Epithelial cell of esophagus (primary cell): ENCODE measurements at regions not wholly inside any gene's neighbourhood (a gene's known extent, or its start where the extent isn't known, plus 50 kb on each side); places are given as distances from the start of the nearest gene placed in this dataset.

Experiments used
- DNase-seq: peaks from one replicate; pipeline ENCODE4 v3.0.0; 2010; ENCODE audit warnings: low read depth
- H3K4me3 ChIP-seq: 2 replicates; pipeline ENCODE4 v1.5.1; 2011; ENCODE audit warnings: mild to moderate bottlenecking, low read length, control low read depth
- CTCF ChIP-seq: IDR thresholded peaks from 2 replicates; pipeline ENCODE4 v1.5.1; 2011; ENCODE audit warnings: low read depth, mild to moderate bottlenecking, low read length, control low read depth, inconsistent platforms; ENCODE audit not compliant: insufficient read depth; ENCODE audit errors: missing control alignments

- no peak overlapping the region for H3K4me3 ChIP-seq
- TF ChIP-seq CTCF, result peak; percentile 56
- peak; percentile 57 for DNase-seq
These were observed 107.6 kb upstream of the FXR1 start for GRCh38 chr3:180804916-180805315.

GRCh38 chr3:180808823-180809575, 103.5 kb upstream of the FXR1 start:
- no peak overlapping the region for H3K4me3 ChIP-seq
- no peak for TF ChIP-seq CTCF
- DNase-seq, result no peak

- TF ChIP-seq CTCF, result no peak
These were observed 92.1 kb upstream of the FXR1 start for GRCh38 chr3:180820400-180820799.

GRCh38 chr3:180825964-180826363, 86.5 kb upstream of the FXR1 start:
- H3K4me3 ChIP-seq, result no peak overlapping the region
- no peak for DNase-seq
- no peak for TF ChIP-seq CTCF

More at GRCh38 chr3:180820400-180820799, 92.1 kb upstream of the FXR1 start:
- no peak overlapping the region for H3K4me3 ChIP-seq
- no peak for DNase-seq

GRCh38 chr3:180827171-180827570, 85.3 kb upstream of the FXR1 start:
- no peak for DNase-seq
- TF ChIP-seq CTCF, result no peak
- no peak overlapping the region for H3K4me3 ChIP-seq

GRCh38 chr3:180828001-180828720, 84.3 kb upstream of the FXR1 start:
- no peak for DNase-seq
- TF ChIP-seq CTCF, result no peak

More at GRCh38 chr3:180828001-180828720, 84.3 kb upstream of the FXR1 start:
- H3K4me3 ChIP-seq, result no peak overlapping the region
